HL-60 (cell line): ENCODE measurements at regions not wholly inside any gene's neighbourhood (a gene's known extent, or its start where the extent isn't known, plus 50 kb on each side); places are given as distances from the start of the nearest gene placed in this dataset.

ENCODE experiments used
- GABPA ChIP-seq: IDR thresholded peaks from 2 replicates; pipeline ENCODE4 v1.6.1; 2012; ENCODE audit warnings: low read depth
- POLR2AphosphoS5 ChIP-seq: IDR thresholded peaks from 2 replicates; pipeline ENCODE4 v1.6.1; 2012; ENCODE audit warnings: low read depth
- REST ChIP-seq: IDR thresholded peaks from 2 replicates; pipeline ENCODE4 v1.6.1; 2012; ENCODE audit warnings: low read depth; ENCODE audit not compliant: insufficient replicate concordance
- TF ChIP-seq, protein P1 (sequence below): IDR thresholded peaks from one replicate; pipeline ENCODE4 v1.5.1; 2011; ENCODE audit warnings: low read length, control low read depth, inconsistent platforms; ENCODE audit not compliant: insufficient read depth

- TF ChIP-seq, protein P1, sequence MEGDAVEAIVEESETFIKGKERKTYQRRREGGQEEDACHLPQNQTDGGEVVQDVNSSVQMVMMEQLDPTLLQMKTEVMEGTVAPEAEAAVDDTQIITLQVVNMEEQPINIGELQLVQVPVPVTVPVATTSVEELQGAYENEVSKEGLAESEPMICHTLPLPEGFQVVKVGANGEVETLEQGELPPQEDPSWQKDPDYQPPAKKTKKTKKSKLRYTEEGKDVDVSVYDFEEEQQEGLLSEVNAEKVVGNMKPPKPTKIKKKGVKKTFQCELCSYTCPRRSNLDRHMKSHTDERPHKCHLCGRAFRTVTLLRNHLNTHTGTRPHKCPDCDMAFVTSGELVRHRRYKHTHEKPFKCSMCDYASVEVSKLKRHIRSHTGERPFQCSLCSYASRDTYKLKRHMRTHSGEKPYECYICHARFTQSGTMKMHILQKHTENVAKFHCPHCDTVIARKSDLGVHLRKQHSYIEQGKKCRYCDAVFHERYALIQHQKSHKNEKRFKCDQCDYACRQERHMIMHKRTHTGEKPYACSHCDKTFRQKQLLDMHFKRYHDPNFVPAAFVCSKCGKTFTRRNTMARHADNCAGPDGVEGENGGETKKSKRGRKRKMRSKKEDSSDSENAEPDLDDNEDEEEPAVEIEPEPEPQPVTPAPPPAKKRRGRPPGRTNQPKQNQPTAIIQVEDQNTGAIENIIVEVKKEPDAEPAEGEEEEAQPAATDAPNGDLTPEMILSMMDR = no peak
- TF ChIP-seq REST = no peak
- TF ChIP-seq GABPA = no peak
- no peak for TF ChIP-seq POLR2AphosphoS5
Observed at GRCh38 chr9:107723015-107723414, 233.4 kb upstream of the KLF4 start.
